GM12878 (cell line): ENCODE measurements at regions not wholly inside any gene's neighbourhood (a gene's known extent, or its start where the extent isn't known, plus 50 kb on each side); places are given as distances from the start of the nearest gene placed in this dataset.

Source experiments
- ATAC-seq: fragments of 200-7000 bp; cut with Tn5 transposase; 3 replicates; pipeline ENCODE4 v1.9.1; 2020; ENCODE audit warnings: mild to moderate bottlenecking, moderate library complexity
- BruUV-seq: library from RNA; stranded (reverse); fragments of 400-500 nt; replicated peaks from 2 replicates; lab custom pipeline; 2021; lab: Mats Ljungman, UMichigan
- CTCF ChIA-PET: fragments of 300-600 bp; sonication (Branson Sonifier 250); formaldehyde crosslinking; extraction: SDS; loops from one replicate; lab custom pipeline; 2021; ENCODE audit warnings: inconsistent platforms; lab: Yijun Ruan, JAX
- POLR2A ChIA-PET: fragments of 350-600 bp; formaldehyde crosslinking; extraction: SDS; loops from one replicate; lab custom pipeline; 2021; ENCODE audit warnings: inconsistent platforms; lab: Charles Lee
- RAD21 ChIA-PET: fragments of 300-600 bp; sonication (Branson Sonifier 250); formaldehyde crosslinking; loops from one replicate; lab custom pipeline; 2023; ENCODE audit warnings: antibody characterized with exemption; ENCODE audit not compliant: unreplicated experiment; lab: Charles Lee
- SMC1A ChIA-PET: fragments of 300-600 bp; sonication (Branson Sonifier 250); formaldehyde crosslinking; loops from one replicate; lab custom pipeline; 2023; ENCODE audit not compliant: unreplicated experiment, uncharacterized antibody; lab: Charles Lee
- DNase-seq: peaks from one replicate; pipeline ENCODE4 v3.0.0-alpha.2; 2011; ENCODE audit warnings: low read depth, low spot score
- FAIRE-seq: peaks from 3 replicates; lab custom pipeline; 2011; peaks lifted over from hg19 to GRCh38; lab: Jason Lieb, UNC
- H2AFZ ChIP-seq: 2 replicates; pipeline ENCODE4 v1.6.0; 2011; ENCODE audit warnings: low read depth, low read length, control low read depth; ENCODE audit not compliant: control insufficient read depth
- H3K27ac ChIP-seq: 2 replicates; pipeline ENCODE4 v1.5.1; 2011; ENCODE audit warnings: control low read depth; ENCODE audit not compliant: control insufficient read depth, insufficient read depth
- H3K27me3 ChIP-seq, 2 experiments: replicated peaks in 1 of 2; 2 replicates each; pipeline versions ENCODE4 v1.6.0 to v1.6.1; 2011; ENCODE audit warnings: low read length in 1 of 2; ENCODE audit not compliant: control insufficient read depth in 2 of 2, insufficient read depth in 2 of 2
- H3K36me3 ChIP-seq, 2 experiments: 2 replicates each; pipeline ENCODE4 v1.5.1; 2011; ENCODE audit warnings: low read length in 1 of 2; ENCODE audit not compliant: control insufficient read depth in 2 of 2, insufficient read depth in 2 of 2
- H3K4me1 ChIP-seq: 2 replicates; pipeline ENCODE4 v1.6.1; 2011; ENCODE audit warnings: mild to moderate bottlenecking, low read length, moderate library complexity, mixed read lengths; ENCODE audit not compliant: control insufficient read depth, insufficient read depth
- H3K4me2 ChIP-seq: 2 replicates; pipeline ENCODE4 v1.6.0; 2011; ENCODE audit warnings: control low read depth; ENCODE audit not compliant: control insufficient read depth, insufficient read depth
- H3K4me3 ChIP-seq: fragments of 200-600 bp; sonication (generic); 2 replicates; pipeline ENCODE4 v1.5.1; 2016
- H3K79me2 ChIP-seq: 2 replicates; pipeline ENCODE4 v1.6.0; 2011; ENCODE audit warnings: low read length; ENCODE audit not compliant: control insufficient read depth, insufficient read depth
- H3K9ac ChIP-seq: 2 replicates; pipeline ENCODE4 v1.8.0; 2011; ENCODE audit warnings: low read length, control low read depth, mixed read lengths; ENCODE audit not compliant: control insufficient read depth, insufficient read depth
- H3K9me3 ChIP-seq: replicated peaks from 3 replicates; pipeline ENCODE4 v1.5.1; 2011; ENCODE audit warnings: mild to moderate bottlenecking, low read length; ENCODE audit not compliant: control insufficient read depth, insufficient read depth
- H4K20me1 ChIP-seq: 2 replicates; pipeline ENCODE4 v1.6.0; 2011; ENCODE audit not compliant: control insufficient read depth, insufficient read depth
- NFYB ChIP-seq: IDR thresholded peaks from 2 replicates; pipeline ENCODE4 v1.6.1; 2011; ENCODE audit warnings: low read depth, mild to moderate bottlenecking, low read length, improper control_type of control experiment, moderate library complexity; ENCODE audit not compliant: insufficient read depth
- POLR2AphosphoS5 ChIP-seq: IDR thresholded peaks from 2 replicates; pipeline ENCODE4 v1.6.1; 2011; ENCODE audit warnings: mild to moderate bottlenecking, low read length, inconsistent platforms
- ZNF207 ChIP-seq: fragments of 450-650 bp; IDR thresholded peaks from 2 replicates; pipeline ENCODE4 v1.6.1; 2014; ENCODE audit warnings: antibody characterized with exemption, mild to moderate bottlenecking, borderline replicate concordance
- ZZZ3 ChIP-seq: IDR thresholded peaks from 2 replicates; pipeline ENCODE4 v1.6.1; 2011; ENCODE audit warnings: low read depth; ENCODE audit not compliant: control insufficient read depth, insufficient read length
- WGBS: methylation state at CpG from one replicate; pipeline ENCODE4 v1.1.6; 2016; ENCODE audit warnings: low lambda C conversion rate; ENCODE audit not compliant: insufficient replicate concordance, insufficient coverage; ENCODE audit errors: missing lambda C conversion rate; 5-methylcytosine and 5-hydroxymethylcytosine counted together
- in situ Hi-C: fragments of 300-500 bp; cut with MboI; formaldehyde crosslinking; loops from 9 replicates; pipeline ENCODE4 v1.14.3; 2018; ENCODE audit warnings: mixed read lengths
- intact Hi-C: fragments of 100-400 bp; cut with micrococcal nuclease; formaldehyde crosslinking; loops from one replicate; pipeline ENCODE4 v1.14.2; 2022; ENCODE audit not compliant: unreplicated experiment
- TF ChIP-seq, protein P1 (sequence below): IDR thresholded peaks from 2 replicates; pipeline ENCODE4 v1.6.1; 2012; ENCODE audit warnings: low read length, inconsistent platforms
- TF ChIP-seq, protein P2 (sequence below): fragments of 450-650 bp; IDR thresholded peaks from 2 replicates; pipeline ENCODE4 v1.6.1; 2017; ENCODE audit warnings: low read depth, mild to moderate bottlenecking, moderate library complexity
- TF ChIP-seq, protein P3 (sequence below): fragments of 450-650 bp; IDR thresholded peaks from 2 replicates; pipeline ENCODE4 v1.6.1; 2014; ENCODE audit warnings: mild to moderate bottlenecking

DNA sequence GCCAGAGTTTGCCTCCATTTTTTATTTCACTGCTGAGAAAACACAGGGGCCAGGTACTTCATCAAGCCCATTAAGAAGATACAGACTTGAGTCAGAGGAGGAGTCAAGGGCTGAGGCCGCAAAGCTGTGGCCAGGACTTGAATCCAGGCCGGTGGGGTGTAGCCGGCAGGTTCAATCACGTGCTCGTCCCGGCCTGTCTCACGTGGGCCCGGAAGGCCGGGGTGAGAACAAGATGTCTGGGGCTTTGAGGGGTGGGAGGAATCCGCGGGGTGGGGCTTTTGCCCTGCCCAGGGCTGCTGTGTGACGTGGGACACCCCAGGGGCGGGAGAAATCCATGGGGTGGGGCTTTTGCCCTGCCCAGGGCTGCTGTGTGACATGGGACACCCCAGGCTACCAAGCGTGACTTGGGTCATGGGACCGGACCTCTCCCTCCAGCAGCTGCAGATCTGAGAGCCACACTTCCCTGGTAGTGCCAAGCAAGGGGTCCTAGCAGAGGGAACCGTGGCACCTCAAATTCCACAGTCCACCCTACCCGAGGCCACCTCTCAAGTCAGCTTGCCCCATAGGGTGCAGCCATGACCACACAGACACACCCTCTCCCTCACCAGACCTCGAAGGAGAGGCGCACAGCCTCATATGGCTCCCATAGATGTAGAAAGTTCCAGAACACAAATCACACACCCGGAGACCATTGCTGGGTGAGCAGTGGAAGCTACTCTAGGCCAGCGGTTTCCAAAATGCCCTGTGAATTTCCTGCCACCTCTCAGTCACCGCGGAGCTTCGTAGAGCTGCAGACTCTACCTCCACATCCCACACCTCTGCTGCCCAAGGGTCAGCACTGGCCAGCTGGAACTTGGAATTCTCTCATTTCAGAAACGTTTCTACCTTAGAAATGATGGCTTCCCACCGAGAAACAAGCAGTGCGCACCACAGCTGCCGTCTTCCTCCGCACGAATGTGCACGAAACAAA, 156.1 kb downstream of the DLL1 start:
- intact Hi-C loops (no loop called here), in situ Hi-C loops (no loop called here)
- H3K4me1 ChIP-seq = no peaks in the 10 kb centered on the region
- H4K20me1 ChIP-seq = no peaks in the 10 kb centered on the region
- no peaks in the 10 kb centered on the region; the same call in 2 of the 3 replicates for H3K9me3 ChIP-seq
- H3K27me3 ChIP-seq = no peaks in the 10 kb centered on the region
- no peaks in the 10 kb centered on the region for H3K79me2 ChIP-seq
- no peak overlapping the region for H3K9ac ChIP-seq
- ATAC-seq (no peak), FAIRE-seq (no peak), DNase-seq (no peak)
- SMC1A ChIA-PET = no interaction called here
- no peak overlapping the region for H3K27ac ChIP-seq
- BruUV-seq = no TSS peak
- H2AFZ ChIP-seq = no peak overlapping the region
- CTCF ChIA-PET = no interaction called here
- WGBS = 60% methylated on average over 27 of the region's 31 CpGs
- RAD21 ChIA-PET = no interaction called here
- no peaks in the 10 kb centered on the region for H3K36me3 ChIP-seq
- POLR2A ChIA-PET = no interaction called here
- TF ChIP-seq, protein P1, sequence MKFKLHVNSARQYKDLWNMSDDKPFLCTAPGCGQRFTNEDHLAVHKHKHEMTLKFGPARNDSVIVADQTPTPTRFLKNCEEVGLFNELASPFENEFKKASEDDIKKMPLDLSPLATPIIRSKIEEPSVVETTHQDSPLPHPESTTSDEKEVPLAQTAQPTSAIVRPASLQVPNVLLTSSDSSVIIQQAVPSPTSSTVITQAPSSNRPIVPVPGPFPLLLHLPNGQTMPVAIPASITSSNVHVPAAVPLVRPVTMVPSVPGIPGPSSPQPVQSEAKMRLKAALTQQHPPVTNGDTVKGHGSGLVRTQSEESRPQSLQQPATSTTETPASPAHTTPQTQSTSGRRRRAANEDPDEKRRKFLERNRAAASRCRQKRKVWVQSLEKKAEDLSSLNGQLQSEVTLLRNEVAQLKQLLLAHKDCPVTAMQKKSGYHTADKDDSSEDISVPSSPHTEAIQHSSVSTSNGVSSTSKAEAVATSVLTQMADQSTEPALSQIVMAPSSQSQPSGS = no peak
- TF ChIP-seq, protein P2, sequence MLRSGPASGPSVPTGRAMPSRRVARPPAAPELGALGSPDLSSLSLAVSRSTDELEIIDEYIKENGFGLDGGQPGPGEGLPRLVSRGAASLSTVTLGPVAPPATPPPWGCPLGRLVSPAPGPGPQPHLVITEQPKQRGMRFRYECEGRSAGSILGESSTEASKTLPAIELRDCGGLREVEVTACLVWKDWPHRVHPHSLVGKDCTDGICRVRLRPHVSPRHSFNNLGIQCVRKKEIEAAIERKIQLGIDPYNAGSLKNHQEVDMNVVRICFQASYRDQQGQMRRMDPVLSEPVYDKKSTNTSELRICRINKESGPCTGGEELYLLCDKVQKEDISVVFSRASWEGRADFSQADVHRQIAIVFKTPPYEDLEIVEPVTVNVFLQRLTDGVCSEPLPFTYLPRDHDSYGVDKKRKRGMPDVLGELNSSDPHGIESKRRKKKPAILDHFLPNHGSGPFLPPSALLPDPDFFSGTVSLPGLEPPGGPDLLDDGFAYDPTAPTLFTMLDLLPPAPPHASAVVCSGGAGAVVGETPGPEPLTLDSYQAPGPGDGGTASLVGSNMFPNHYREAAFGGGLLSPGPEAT = no peak
- no peak for TF ChIP-seq POLR2AphosphoS5
- TF ChIP-seq ZZZ3 = no peak
- TF ChIP-seq, protein P3, sequence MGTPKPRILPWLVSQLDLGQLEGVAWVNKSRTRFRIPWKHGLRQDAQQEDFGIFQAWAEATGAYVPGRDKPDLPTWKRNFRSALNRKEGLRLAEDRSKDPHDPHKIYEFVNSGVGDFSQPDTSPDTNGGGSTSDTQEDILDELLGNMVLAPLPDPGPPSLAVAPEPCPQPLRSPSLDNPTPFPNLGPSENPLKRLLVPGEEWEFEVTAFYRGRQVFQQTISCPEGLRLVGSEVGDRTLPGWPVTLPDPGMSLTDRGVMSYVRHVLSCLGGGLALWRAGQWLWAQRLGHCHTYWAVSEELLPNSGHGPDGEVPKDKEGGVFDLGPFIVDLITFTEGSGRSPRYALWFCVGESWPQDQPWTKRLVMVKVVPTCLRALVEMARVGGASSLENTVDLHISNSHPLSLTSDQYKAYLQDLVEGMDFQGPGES = no peak
- TF ChIP-seq ZNF207 = no peak
- no peak for TF ChIP-seq NFYB
- H3K4me2 ChIP-seq = no peak overlapping the region
- no peak overlapping the region for H3K4me3 ChIP-seq
